HCT116 (cell line): ENCODE measurements at regions not wholly inside any gene's neighbourhood (a gene's known extent, or its start where the extent isn't known, plus 50 kb on each side); places are given as distances from the start of the nearest gene placed in this dataset.

Source experiments
- ATAC-seq: fragments of 200-7000 bp; cut with Tn5 transposase; 2 replicates; pipeline ENCODE4 v1.9.1; 2020; ENCODE audit warnings: mild to moderate bottlenecking, moderate library complexity
- BruUV-seq: library from RNA; stranded (reverse); fragments of 400-500 nt; replicated peaks from 2 replicates; lab custom pipeline; 2021; lab: Mats Ljungman, UMichigan
- CTCF ChIA-PET: fragments of 300-600 bp; sonication (Branson Sonifier 250); formaldehyde crosslinking; loops from one replicate; lab custom pipeline; 2021; ENCODE audit warnings: antibody characterized with exemption; lab: Charles Lee
- POLR2A ChIA-PET: fragments of 300-600, 350-600 bp; sonication (Branson Sonifier 250); formaldehyde crosslinking; loops from one replicate; lab custom pipeline; 2021; ENCODE audit warnings: antibody characterized with exemption; lab: Charles Lee
- RAD21 ChIA-PET, 2 experiments: fragments of 300-600 bp; sonication (Branson Sonifier 250); formaldehyde crosslinking; loops; one replicate each; lab custom pipeline; 2023; ENCODE audit warnings: low total read pairs in 2 of 2; ENCODE audit not compliant: uncharacterized antibody in 2 of 2, unreplicated experiment in 2 of 2, low non-redundant PET in 1 of 2; lab: Charles Lee
- DNase-seq: peaks from one replicate; pipeline ENCODE4 v3.0.0-alpha.2; 2010; ENCODE audit warnings: low read depth, low spot score
- H2AFZ ChIP-seq: fragments of 200-600 bp; shearing (Covaris generic), sonication (generic); 2 replicates; pipeline ENCODE4 v1.6.1; 2017; ENCODE audit warnings: low read depth, mixed run types, mixed read lengths, antibody characterized with exemption, low read length; ENCODE audit not compliant: poor library complexity, severe bottlenecking
- H3K27ac ChIP-seq: 2 replicates; pipeline ENCODE4 v1.5.1; 2012; ENCODE audit warnings: low read depth, low read length
- H3K27me3 ChIP-seq: fragments of 200-600 bp; sonication (generic); 2 replicates; pipeline ENCODE4 v1.6.1; 2016; ENCODE audit warnings: mixed run types, low read length, mixed read lengths; ENCODE audit not compliant: insufficient read depth
- H3K36me3 ChIP-seq, 2 experiments: fragments of 200-500 bp in 1 of 2; fragments of 200-600 bp in 1 of 2; sonication (Bioruptor generic) in 1 of 2; sonication (generic) in 1 of 2; 2 replicates each; pipeline versions ENCODE4 v1.5.1 to v1.6.1; 2014 to 2016; ENCODE audit warnings: low read length in 2 of 2, inconsistent platforms in 1 of 2, mixed read lengths in 1 of 2, mixed run types in 1 of 2; ENCODE audit not compliant: insufficient read depth in 2 of 2, control insufficient read depth in 1 of 2
- H3K4me1 ChIP-seq, 2 experiments: fragments of 200-600 bp in 1 of 2; sonication (generic) in 1 of 2; 2 replicates each; pipeline versions ENCODE4 v1.5.1 to v1.6.1; 2012 to 2017; ENCODE audit warnings: low read length in 2 of 2, inconsistent platforms in 1 of 2, mild to moderate bottlenecking in 1 of 2, mixed read lengths in 1 of 2, mixed run types in 1 of 2, moderate library complexity in 1 of 2; ENCODE audit not compliant: insufficient read depth in 2 of 2, control insufficient read depth in 1 of 2
- H3K4me2 ChIP-seq: fragments of 200-600 bp; sonication (generic); 2 replicates; pipeline ENCODE4 v1.6.1; 2017; ENCODE audit warnings: mixed run types, low read length, mixed read lengths
- H3K4me3 ChIP-seq, 2 experiments: fragments of 200-600 bp in 1 of 2; sonication (generic) in 1 of 2; replicated peaks in 1 of 2; 2 replicates each; pipeline ENCODE4 v1.5.1; 2011 to 2016; ENCODE audit warnings: low read length in 2 of 2, control low read depth in 1 of 2, low read depth in 1 of 2, mild to moderate bottlenecking in 1 of 2, mixed read lengths in 1 of 2, mixed run types in 1 of 2
- H3K79me2 ChIP-seq: fragments of 200-600 bp; sonication (generic); 2 replicates; pipeline ENCODE4 v1.6.1; 2017; ENCODE audit warnings: mild to moderate bottlenecking, mixed run types, low read length, moderate library complexity, mixed read lengths; ENCODE audit not compliant: insufficient read depth
- H3K9ac ChIP-seq: fragments of 200-600 bp; sonication (generic); 2 replicates; pipeline ENCODE4 v1.6.1; 2016; ENCODE audit warnings: low read length, mixed read lengths
- H3K9me2 ChIP-seq: fragments of 200-600 bp; sonication (generic), shearing (Covaris generic); 2 replicates; pipeline ENCODE4 v1.6.1; 2017; ENCODE audit warnings: mixed run types, mild to moderate bottlenecking, moderate library complexity; ENCODE audit not compliant: insufficient read depth
- H3K9me3 ChIP-seq, 2 experiments: fragments of 200-500 bp in 1 of 2; fragments of 200-600 bp in 1 of 2; sonication (Bioruptor generic) in 1 of 2; sonication (generic) in 1 of 2; 2 replicates each; pipeline ENCODE4 v1.6.1; 2014 to 2017; ENCODE audit warnings: low read length in 2 of 2, mixed read lengths in 2 of 2, inconsistent platforms in 1 of 2, low read depth in 1 of 2, mild to moderate bottlenecking in 1 of 2, mixed run types in 1 of 2, moderate library complexity in 1 of 2; ENCODE audit not compliant: control insufficient read depth in 1 of 2, insufficient read depth in 1 of 2
- H4K20me1 ChIP-seq: fragments of 200-600 bp; sonication (generic), shearing (Covaris generic); 2 replicates; pipeline ENCODE4 v1.6.1; 2017; ENCODE audit warnings: mixed run types, mild to moderate bottlenecking, moderate library complexity; ENCODE audit not compliant: insufficient read depth
- CBX3 ChIP-seq: IDR thresholded peaks from 2 replicates; pipeline ENCODE4 v1.6.1; 2012; ENCODE audit warnings: low read depth
- CEBPB ChIP-seq: IDR thresholded peaks from 2 replicates; pipeline ENCODE4 v1.6.1; 2012; ENCODE audit warnings: low read depth
- CTCF ChIP-seq, 3 experiments: fragments of 200-600 bp in 1 of 3; sonication (generic) in 1 of 3; IDR thresholded peaks in 2 of 3; conservative IDR thresholded peaks in 1 of 3; 2 replicates each; pipeline ENCODE4 v1.5.1; 2012 to 2017; ENCODE audit warnings: low read depth in 2 of 3, low read length in 2 of 3, antibody characterized with exemption in 1 of 3, borderline replicate concordance in 1 of 3, control low read depth in 1 of 3, mild to moderate bottlenecking in 1 of 3, mixed read lengths in 1 of 3, mixed run types in 1 of 3, moderate library complexity in 1 of 3; ENCODE audit not compliant: insufficient read depth in 1 of 3
- ELF1 ChIP-seq: IDR thresholded peaks from 2 replicates; pipeline ENCODE4 v1.6.1; 2012; ENCODE audit warnings: low read depth, borderline replicate concordance
- EZH2 ChIP-seq: fragments of 200-600 bp; sonication (generic); IDR thresholded peaks from 2 replicates; pipeline ENCODE4 v1.6.1; 2017; ENCODE audit warnings: antibody characterized with exemption, mixed run types
- EZH2phosphoT487 ChIP-seq: fragments of 200-600 bp; IDR thresholded peaks from 2 replicates; pipeline ENCODE4 v1.6.1; 2018; ENCODE audit warnings: antibody characterized with exemption, borderline replicate concordance
- FOSL1 ChIP-seq: IDR thresholded peaks from 2 replicates; pipeline ENCODE4 v1.6.1; 2012; ENCODE audit warnings: low read depth
- JUND ChIP-seq: IDR thresholded peaks from 2 replicates; pipeline ENCODE4 v1.6.1; 2012
- MAX ChIP-seq: IDR thresholded peaks from 2 replicates; pipeline ENCODE4 v1.6.1; 2012
- POLR2A ChIP-seq: IDR thresholded peaks from 2 replicates; pipeline ENCODE4 v1.7.0; 2011; ENCODE audit warnings: borderline replicate concordance; ENCODE audit not compliant: insufficient read depth, insufficient read length; ENCODE audit errors: extremely low read depth
- POLR2AphosphoS5 ChIP-seq: IDR thresholded peaks from 2 replicates; pipeline ENCODE4 v1.6.1; 2011; ENCODE audit warnings: mild to moderate bottlenecking, low read depth, low read length, moderate library complexity
- RAD21 ChIP-seq: IDR thresholded peaks from 2 replicates; pipeline ENCODE4 v1.6.1; 2012; ENCODE audit warnings: low read depth, mild to moderate bottlenecking
- REST ChIP-seq: IDR thresholded peaks from 2 replicates; pipeline ENCODE4 v1.6.1; 2012; ENCODE audit warnings: low read depth
- SIN3A ChIP-seq: IDR thresholded peaks from 2 replicates; pipeline ENCODE4 v1.6.1; 2012; ENCODE audit warnings: low read depth
- SP1 ChIP-seq: IDR thresholded peaks from 2 replicates; pipeline ENCODE4 v1.6.1; 2012; ENCODE audit warnings: low read depth
- SRF ChIP-seq: IDR thresholded peaks from 2 replicates; pipeline ENCODE4 v1.6.1; 2012; ENCODE audit warnings: low read depth
- TCF7L2 ChIP-seq: IDR thresholded peaks from 2 replicates; pipeline ENCODE4 v1.7.0; 2011; ENCODE audit warnings: borderline replicate concordance, inconsistent platforms; ENCODE audit not compliant: insufficient read depth, insufficient read length; ENCODE audit errors: extremely low read depth
- YY1 ChIP-seq: IDR thresholded peaks from 2 replicates; pipeline ENCODE4 v1.6.1; 2011; ENCODE audit warnings: low read length, low read depth, moderate library complexity, mild to moderate bottlenecking; ENCODE audit not compliant: insufficient replicate concordance; ENCODE audit errors: extremely low read depth
- ZBTB33 ChIP-seq: IDR thresholded peaks from 2 replicates; pipeline ENCODE4 v1.6.1; 2011; ENCODE audit warnings: mild to moderate bottlenecking, low read length, moderate library complexity; ENCODE audit not compliant: insufficient replicate concordance; ENCODE audit errors: extremely low read depth
- ZFX ChIP-seq: fragments of 450-650 bp; IDR thresholded peaks from 2 replicates; pipeline ENCODE4 v1.6.1; 2017
- ZNF274 ChIP-seq: fragments of 200-500 bp; sonication (Bioruptor generic); IDR thresholded peaks from 2 replicates; pipeline ENCODE4 v1.6.1; 2014; ENCODE audit warnings: mild to moderate bottlenecking, low read depth, low read length, inconsistent platforms
- intact Hi-C: fragments of 100-400 bp; cut with micrococcal nuclease; formaldehyde crosslinking; loops from 2 replicates; pipeline ENCODE4 v1.10.0; 2022
- TF ChIP-seq, protein P1 (sequence below): IDR thresholded peaks from 2 replicates; pipeline ENCODE4 v1.6.1; 2012

- CTCF ChIA-PET: no interaction called here
- Histone ChIP-seq H3K4me3 (no peak overlapping the region), H3K36me3 (no peaks in the 10 kb centered on the region), H4K20me1 (no peaks in the 10 kb centered on the region), H3K79me2 (no peaks in the 10 kb centered on the region), H3K4me2 (peak overlapping the region; percentile 16; the same call in 1 of the 2 replicates), H3K27ac (no peak overlapping the region), H3K9me3 (no peaks in the 10 kb centered on the region), H3K27me3 (no peaks in the 10 kb centered on the region), H3K9me2 (no peaks in the 10 kb centered on the region), H2AFZ (no peak overlapping the region), H3K4me1 (peaks cover 0 to 27% of the 10 kb centered on the region in 2 experiments; a peak in 2 of 4 replicates), H3K9ac (no peak overlapping the region)
- DNase-seq (peak; percentile 44), ATAC-seq (no peak)
- RAD21 ChIA-PET: no interaction called here
- intact Hi-C loops: no loop called here
- BruUV-seq: no TSS peak
- POLR2A ChIA-PET: no interaction called here
- TF ChIP-seq, protein P1, sequence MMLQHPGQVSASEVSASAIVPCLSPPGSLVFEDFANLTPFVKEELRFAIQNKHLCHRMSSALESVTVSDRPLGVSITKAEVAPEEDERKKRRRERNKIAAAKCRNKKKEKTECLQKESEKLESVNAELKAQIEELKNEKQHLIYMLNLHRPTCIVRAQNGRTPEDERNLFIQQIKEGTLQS: no peak
- no peak for TF ChIP-seq ELF1
- no peak for TF ChIP-seq SIN3A
- no peak for TF ChIP-seq EZH2
- no peak for TF ChIP-seq ZFX
- TF ChIP-seq ZNF274: no peak
- TF ChIP-seq CBX3: no peak
- TF ChIP-seq RAD21: no peak
- no peak for TF ChIP-seq MAX
- TF ChIP-seq EZH2phosphoT487: no peak
- no peak for TF ChIP-seq POLR2A
- TF ChIP-seq SRF: peak; percentile 45; the same call in 1 of the 2 replicates
- TF ChIP-seq SP1: 0 out of 2 replicates have a peak, but pooled peaks have one; percentile 26
- TF ChIP-seq TCF7L2: no peak
- peak; percentile 43; the same call in 1 of the 2 replicates for TF ChIP-seq FOSL1
- TF ChIP-seq REST: no peak
- peak; percentile 36; the same call in 1 of the 2 replicates for TF ChIP-seq JUND
- TF ChIP-seq POLR2AphosphoS5: no peak
- TF ChIP-seq CTCF (IDR thresholded peaks at IDR 0.05 in 2 of 3, conservative IDR thresholded peaks at IDR 0.05 in 1 of 3; ENCODE audit: borderline replicate concordance in 1 of 3, insufficient read depth in 1 of 3, low read depth in 2 of 3, low read length in 2 of 3): no peak
- TF ChIP-seq ZBTB33: no peak
- no peak for TF ChIP-seq CEBPB
- TF ChIP-seq YY1: no peak
Observed at GRCh38 chr3:106337116-106337515, 468.3 kb upstream of the CBLB start.
